NCI-H2196 treated with DMSO at 0.1 percent for 48 hours (cell line): ENCODE measurements at regions not wholly inside any gene's neighbourhood (a gene's known extent, or its start where the extent isn't known, plus 50 kb on each side); places are given as distances from the start of the nearest gene placed in this dataset.

Source experiments
- DNase-seq: peaks from one replicate; lab custom pipeline; 2025; ENCODE audit not compliant: unreplicated experiment; lab: John Stamatoyannopoulos, UW

GRCh38 chr1:75984781-75985180 is 52.6 kb upstream of the ASB17 start:
- DNase-seq = no peak

GRCh38 chr1:75985827-75986226 is 53.6 kb upstream of the ASB17 start:
- no peak for DNase-seq

DNA sequence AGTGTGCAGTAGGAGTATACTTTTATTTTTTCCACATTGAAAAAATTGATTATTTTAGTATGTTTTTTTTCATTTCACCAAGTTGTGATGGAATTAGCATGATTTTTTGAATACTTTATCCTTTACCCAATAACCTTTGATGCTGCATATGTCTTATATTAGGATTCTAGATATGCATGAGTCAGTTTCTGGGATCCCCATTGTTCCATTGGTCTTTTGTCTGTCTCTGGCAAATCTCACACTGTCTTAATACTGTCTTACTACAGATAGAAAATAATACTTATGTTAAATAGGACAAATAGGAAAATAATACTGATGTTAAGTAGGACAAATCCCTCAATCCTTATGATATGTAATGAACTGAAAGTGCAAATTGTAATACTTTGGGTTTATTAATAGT is 54.3 kb upstream of the ASB17 start:
- no peak for DNase-seq

GRCh38 chr1:75989121-75989520 is 56.9 kb upstream of the ASB17 start:
- no peak for DNase-seq

GRCh38 chr1:75990686-75991085 is 58.5 kb upstream of the ASB17 start:
- no peak for DNase-seq

- DNase-seq = peak; percentile 72
These were observed 59.4 kb upstream of the ASB17 start for GRCh38 chr1:75991497-75992114.

- DNase-seq = no peak
These were observed 60.1 kb upstream of the ASB17 start for GRCh38 chr1:75992312-75992711.

GRCh38 chr1:75993661-75994060 is 61.5 kb upstream of the ASB17 start:
- no peak for DNase-seq

GRCh38 chr1:75996196-75996595 is 64.0 kb upstream of the ASB17 start:
- no peak for DNase-seq

- no peak for DNase-seq
These were observed 66.8 kb upstream of the ASB17 start for GRCh38 chr1:75999034-75999433.

DNA sequence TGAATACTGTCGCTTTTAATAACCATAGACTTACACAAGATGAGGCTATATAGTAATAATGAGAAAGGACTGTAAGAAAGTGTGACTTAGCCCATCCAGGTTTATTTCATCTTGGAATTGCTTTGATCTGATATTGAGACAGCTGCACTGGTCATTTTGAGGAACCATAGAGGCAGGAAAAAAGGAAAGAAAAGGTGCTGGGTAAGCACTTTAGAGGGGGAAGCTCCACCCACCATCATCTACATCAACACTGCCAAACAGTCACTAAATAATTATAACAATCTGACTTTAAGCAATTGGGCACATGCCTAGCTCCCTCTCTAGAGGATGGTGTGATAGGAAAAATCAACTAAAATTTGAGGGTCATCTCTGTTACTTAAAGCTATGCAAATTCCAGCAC is 70.6 kb upstream of the ST6GALNAC3 start:
- no peak for DNase-seq

DNA sequence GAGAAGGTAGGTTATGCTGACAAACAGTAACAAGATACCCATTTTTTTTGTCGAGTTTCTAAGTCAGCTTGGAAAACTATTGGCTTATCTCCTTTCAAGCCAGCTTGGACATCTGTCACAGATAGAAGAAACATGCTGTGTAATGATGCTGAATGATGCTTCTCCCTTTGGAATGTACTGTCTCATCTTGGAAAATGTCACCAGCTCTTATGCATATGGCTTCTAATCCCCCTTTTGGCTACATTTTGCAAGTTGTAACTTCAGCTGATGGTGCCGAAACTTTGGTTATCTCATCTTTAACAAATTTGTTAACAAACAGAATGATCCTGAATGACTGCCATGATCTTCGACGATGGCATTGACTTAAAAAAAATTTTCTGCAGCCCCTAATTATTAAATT is 68.8 kb upstream of the ST6GALNAC3 start:
- no peak for DNase-seq

GRCh38 chr1:76006234-76006633 is 68.3 kb upstream of the ST6GALNAC3 start:
- no peak for DNase-seq

GRCh38 chr1:76010802-76011201 is 63.7 kb upstream of the ST6GALNAC3 start:
- DNase-seq = no peak

- DNase-seq = no peak
These were observed 62.0 kb upstream of the ST6GALNAC3 start for GRCh38 chr1:76012341-76013205.

- no peak for DNase-seq
These were observed 61.4 kb upstream of the ST6GALNAC3 start for GRCh38 chr1:76013206-76013581.

- DNase-seq = no peak
These were observed 59.0 kb upstream of the ST6GALNAC3 start for GRCh38 chr1:76015478-76016103.

DNA sequence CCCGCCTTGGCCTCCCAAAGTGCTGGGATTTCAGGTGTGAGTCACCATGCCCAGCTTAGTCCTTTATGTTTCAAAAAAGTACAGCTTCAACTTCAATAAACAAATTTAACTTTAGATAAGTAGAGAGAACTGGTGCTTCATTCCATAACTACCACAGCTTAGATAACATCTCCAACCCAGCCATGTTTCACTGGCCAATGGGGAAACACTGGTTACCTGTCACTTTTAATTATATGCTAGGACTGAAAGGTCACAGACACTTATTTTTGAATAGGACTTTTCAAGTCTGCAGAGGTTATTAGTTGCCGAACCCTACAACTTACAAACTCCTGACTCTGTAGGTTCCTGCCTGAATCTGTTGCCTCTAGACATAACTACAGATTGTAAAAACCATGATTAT is 56.5 kb upstream of the ST6GALNAC3 start:
- no peak for DNase-seq

DNA sequence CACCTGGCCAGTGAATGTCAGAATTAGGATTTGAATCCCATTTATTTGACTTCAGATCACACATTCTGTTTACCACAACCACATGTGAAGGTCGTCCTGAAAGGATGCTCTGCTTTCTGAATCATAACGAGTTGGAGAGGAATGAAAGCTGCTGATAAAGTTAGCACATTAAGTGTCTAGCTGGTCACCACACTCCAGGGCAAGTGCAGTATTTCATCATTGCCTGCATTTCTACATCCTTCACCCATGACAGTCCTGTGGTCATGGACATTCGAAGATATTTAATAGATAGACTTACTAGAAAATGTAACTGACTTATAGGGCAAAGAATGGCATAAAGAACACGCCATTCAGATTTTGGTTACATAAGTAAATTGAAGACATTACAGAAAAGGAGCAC is 52.7 kb upstream of the ST6GALNAC3 start:
- no peak for DNase-seq

GRCh38 chr1:76023669-76024435 is 50.7 kb upstream of the ST6GALNAC3 start:
- DNase-seq = no peak
